Liver (tissue), 8 donors: ENCODE measurements at regions not wholly inside any gene's neighbourhood (a gene's known extent, or its start where the extent isn't known, plus 50 kb on each side); places are given as distances from the start of the nearest gene placed in this dataset.

Experiments
- DNase-seq: peaks from one replicate; pipeline ENCODE4 v3.0.0-alpha.2; 2017; ENCODE audit warnings: low spot score
- H3K27ac ChIP-seq, 2 donors: one replicate each; pipeline ENCODE4 v1.7.0; 2013; ENCODE audit warnings: inconsistent platforms in 2 of 2, low read length in 2 of 2, control low read depth in 1 of 2, low read depth in 1 of 2, mild to moderate bottlenecking in 1 of 2
- H3K27me3 ChIP-seq, 4 donors: one replicate each; pipeline versions ENCODE4 v1.6.1 to v1.7.0; 2013; ENCODE audit warnings: low read length in 3 of 4, inconsistent platforms in 1 of 4, mild to moderate bottlenecking in 1 of 4, moderate library complexity in 1 of 4; ENCODE audit not compliant: control insufficient read depth in 4 of 4, insufficient read depth in 4 of 4
- H3K36me3 ChIP-seq, 4 donors: one replicate each; pipeline versions ENCODE4 v1.6.1 to v1.7.0; 2013; ENCODE audit warnings: low read length in 3 of 4, mild to moderate bottlenecking in 3 of 4, low read depth in 1 of 4, moderate library complexity in 1 of 4; ENCODE audit not compliant: control insufficient read depth in 4 of 4, insufficient read depth in 3 of 4
- H3K4me1 ChIP-seq, 4 donors: one replicate each; pipeline versions ENCODE4 v1.6.1 to v1.7.0; 2013; ENCODE audit warnings: low read length in 3 of 4, mild to moderate bottlenecking in 3 of 4, moderate library complexity in 1 of 4; ENCODE audit not compliant: control insufficient read depth in 4 of 4, insufficient read depth in 4 of 4
- H3K4me3 ChIP-seq, 3 donors: one replicate each; pipeline versions ENCODE4 v1.6.1 to v1.7.0; 2013; ENCODE audit warnings: low read length in 3 of 3, control low read depth in 1 of 3, low read depth in 1 of 3, mild to moderate bottlenecking in 1 of 3
- H3K9ac ChIP-seq, 2 donors: one replicate each; pipeline ENCODE4 v1.7.0; 2013; ENCODE audit warnings: low read length in 2 of 2, mild to moderate bottlenecking in 2 of 2, moderate library complexity in 2 of 2, control low read depth in 1 of 2, low read depth in 1 of 2
- H3K9me3 ChIP-seq, 4 donors: one replicate each; pipeline versions ENCODE4 v1.6.1 to v1.7.0; 2013; ENCODE audit warnings: low read length in 3 of 4; ENCODE audit not compliant: control insufficient read depth in 4 of 4
- CTCF ChIP-seq: fragments of 150-350 bp; IDR thresholded peaks from 2 replicates; pipeline ENCODE4 v1.5.1; 2017; ENCODE audit warnings: improper control_type of control experiment, low read depth, low read length; ENCODE audit not compliant: missing input control
- EGR1 ChIP-seq, 2 donors: IDR thresholded peaks; 2 replicates each; pipeline ENCODE4 v1.6.1; 2016 to 2018; ENCODE audit warnings: antibody characterized with exemption in 2 of 2, low read depth in 2 of 2
- FOXA1 ChIP-seq: IDR thresholded peaks from 2 replicates; pipeline ENCODE4 v1.6.1; 2016; ENCODE audit warnings: antibody characterized with exemption
- FOXA2 ChIP-seq: IDR thresholded peaks from 2 replicates; pipeline ENCODE4 v1.6.1; 2016; ENCODE audit warnings: antibody characterized with exemption
- GABPA ChIP-seq, 2 donors: IDR thresholded peaks in 1 of 2; conservative IDR thresholded peaks in 1 of 2; 2 replicates each; pipeline ENCODE4 v1.6.1; 2016; ENCODE audit warnings: antibody characterized with exemption in 2 of 2, mild to moderate bottlenecking in 1 of 2, moderate library complexity in 1 of 2
- HNF4A ChIP-seq, 2 donors: conservative IDR thresholded peaks; 2 replicates each; pipeline ENCODE4 v1.6.1; 2016; ENCODE audit warnings: antibody characterized with exemption in 2 of 2, mild to moderate bottlenecking in 2 of 2
- HNF4G ChIP-seq: IDR thresholded peaks from 2 replicates; pipeline ENCODE4 v1.6.1; 2016; ENCODE audit warnings: antibody characterized with exemption
- JUND ChIP-seq, 2 donors: IDR thresholded peaks; 2 replicates each; pipeline ENCODE4 v1.6.1; 2016; ENCODE audit warnings: antibody characterized with exemption in 2 of 2
- NR2F2 ChIP-seq: IDR thresholded peaks from 2 replicates; pipeline ENCODE4 v1.6.1; 2016; ENCODE audit warnings: antibody characterized with exemption
- REST ChIP-seq: IDR thresholded peaks from 2 replicates; pipeline ENCODE4 v1.6.1; 2016; ENCODE audit warnings: antibody characterized with exemption, mild to moderate bottlenecking
- RXRA ChIP-seq, 2 donors: IDR thresholded peaks; 2 replicates each; pipeline ENCODE4 v1.6.1; 2017 to 2018; ENCODE audit warnings: antibody characterized with exemption in 2 of 2, mild to moderate bottlenecking in 1 of 2
- SP1 ChIP-seq: IDR thresholded peaks from 2 replicates; pipeline ENCODE4 v1.6.1; 2018; ENCODE audit warnings: antibody characterized with exemption, mild to moderate bottlenecking
- TAF1 ChIP-seq: conservative IDR thresholded peaks from 2 replicates; pipeline ENCODE4 v1.6.1; 2016; ENCODE audit warnings: antibody characterized with exemption, mild to moderate bottlenecking
- YY1 ChIP-seq: IDR thresholded peaks from 2 replicates; pipeline ENCODE4 v1.6.1; 2016; ENCODE audit warnings: antibody characterized with exemption, mild to moderate bottlenecking
- WGBS: extraction: QIAGEN DNeasy Blood & Tissue Kit; methylation state at CpG from one replicate; pipeline ENCODE4 v1.1.7; 2013; 5-methylcytosine and 5-hydroxymethylcytosine counted together
- TF ChIP-seq, protein P1 (sequence below): IDR thresholded peaks from 2 replicates; pipeline ENCODE4 v1.6.1; 2016; ENCODE audit warnings: antibody characterized with exemption
- TF ChIP-seq, protein P2 (sequence below): IDR thresholded peaks from 2 replicates; pipeline ENCODE4 v1.6.1; 2016; ENCODE audit warnings: antibody characterized with exemption
- TF ChIP-seq, protein P3 (sequence below): IDR thresholded peaks from 2 replicates; pipeline ENCODE4 v1.6.1; 2016; ENCODE audit warnings: antibody characterized with exemption
- donor health status: healthy.
- donor health status: healthy.
- donor health status: healthy.
- donor health status: healthy.
- donor health status: healthy.

- no peaks in the 10 kb centered on the region for H3K36me3 ChIP-seq
- no peaks in the 10 kb centered on the region for H3K4me1 ChIP-seq
- TF ChIP-seq TAF1 (no peak), GABPA (IDR thresholded peaks at IDR 0.05 in 1 of 2, conservative IDR thresholded peaks at IDR 0.05 in 1 of 2) (no peak), FOXA1 (no peak), EGR1 (IDR thresholded peaks at IDR 0.05; ENCODE audit: low read depth in 2 of 2) (no peak), SP1 (no peak)
- TF ChIP-seq, protein P1, sequence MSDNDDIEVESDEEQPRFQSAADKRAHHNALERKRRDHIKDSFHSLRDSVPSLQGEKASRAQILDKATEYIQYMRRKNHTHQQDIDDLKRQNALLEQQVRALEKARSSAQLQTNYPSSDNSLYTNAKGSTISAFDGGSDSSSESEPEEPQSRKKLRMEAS, result no peak
- H3K9ac ChIP-seq, result no peak overlapping the region
- no peaks in the 10 kb centered on the region for H3K27me3 ChIP-seq
- 69% methylated on average over 1 of the region's 1 CpG for WGBS
- H3K9me3 ChIP-seq, result no peaks in the 10 kb centered on the region
- H3K27ac ChIP-seq, result no peak overlapping the region
- no peak for DNase-seq
- no peak overlapping the region for H3K4me3 ChIP-seq
These were observed 446.3 kb upstream of the NCAM2 start for GRCh38 chr21:20551939-20552338.

- H3K27ac ChIP-seq, result no peak overlapping the region
- no peak for DNase-seq
- no peak overlapping the region for H3K9ac ChIP-seq
- WGBS, result 76% methylated on average over 3 of the region's 3 CpGs
- no peaks in the 10 kb centered on the region for H3K4me1 ChIP-seq
- TF ChIP-seq NR2F2, result no peak
- no peak for TF ChIP-seq SP1
- TF ChIP-seq TAF1, result no peak
- TF ChIP-seq, protein P2, sequence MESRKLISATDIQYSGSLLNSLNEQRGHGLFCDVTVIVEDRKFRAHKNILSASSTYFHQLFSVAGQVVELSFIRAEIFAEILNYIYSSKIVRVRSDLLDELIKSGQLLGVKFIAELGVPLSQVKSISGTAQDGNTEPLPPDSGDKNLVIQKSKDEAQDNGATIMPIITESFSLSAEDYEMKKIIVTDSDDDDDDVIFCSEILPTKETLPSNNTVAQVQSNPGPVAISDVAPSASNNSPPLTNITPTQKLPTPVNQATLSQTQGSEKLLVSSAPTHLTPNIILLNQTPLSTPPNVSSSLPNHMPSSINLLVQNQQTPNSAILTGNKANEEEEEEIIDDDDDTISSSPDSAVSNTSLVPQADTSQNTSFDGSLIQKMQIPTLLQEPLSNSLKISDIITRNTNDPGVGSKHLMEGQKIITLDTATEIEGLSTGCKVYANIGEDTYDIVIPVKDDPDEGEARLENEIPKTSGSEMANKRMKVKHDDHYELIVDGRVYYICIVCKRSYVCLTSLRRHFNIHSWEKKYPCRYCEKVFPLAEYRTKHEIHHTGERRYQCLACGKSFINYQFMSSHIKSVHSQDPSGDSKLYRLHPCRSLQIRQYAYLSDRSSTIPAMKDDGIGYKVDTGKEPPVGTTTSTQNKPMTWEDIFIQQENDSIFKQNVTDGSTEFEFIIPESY, result no peak
- no peak for TF ChIP-seq FOXA1
- no peak for TF ChIP-seq HNF4G
- no peak for TF ChIP-seq FOXA2
- TF ChIP-seq RXRA (IDR thresholded peaks at IDR 0.05), result no peak
- TF ChIP-seq EGR1 (IDR thresholded peaks at IDR 0.05; ENCODE audit: low read depth in 2 of 2), result no peak
- TF ChIP-seq, protein P3, sequence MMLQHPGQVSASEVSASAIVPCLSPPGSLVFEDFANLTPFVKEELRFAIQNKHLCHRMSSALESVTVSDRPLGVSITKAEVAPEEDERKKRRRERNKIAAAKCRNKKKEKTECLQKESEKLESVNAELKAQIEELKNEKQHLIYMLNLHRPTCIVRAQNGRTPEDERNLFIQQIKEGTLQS, result no peak
- TF ChIP-seq HNF4A (conservative IDR thresholded peaks at IDR 0.05), result no peak
- no peak for TF ChIP-seq GABPA (IDR thresholded peaks at IDR 0.05 in 1 of 2, conservative IDR thresholded peaks at IDR 0.05 in 1 of 2)
- TF ChIP-seq REST, result no peak
- TF ChIP-seq YY1, result no peak
- no peak for TF ChIP-seq JUND (IDR thresholded peaks at IDR 0.05)
- TF ChIP-seq CTCF, result no peak
- H3K4me3 ChIP-seq, result no peak overlapping the region
- H3K9me3 ChIP-seq, result no peaks in the 10 kb centered on the region
- H3K27me3 ChIP-seq, result no peaks in the 10 kb centered on the region
- H3K36me3 ChIP-seq, result no peaks in the 10 kb centered on the region
These were observed 443.4 kb upstream of the NCAM2 start for GRCh38 chr21:20554785-20555184.
